ENCODE measurements at regions not wholly inside any gene's neighbourhood (a gene's known extent, or its start where the extent isn't known, plus 50 kb on each side); places are given as distances from the start of the nearest gene placed in this dataset.

GRCh38 chr13:95440441-95441088, 112.0 kb upstream of the CLDN10 start:
- ATAC-seq (ENCODE audit: low read depth) (no peak), DNase-seq (ENCODE audit: low spot score) (no peak)
- peaks cover 2% of the 10 kb centered on the region for H3K27me3 ChIP-seq (ENCODE audit: insufficient read depth, poor library complexity, severe bottlenecking)
- no peaks in the 10 kb centered on the region for H3K4me1 ChIP-seq (ENCODE audit: insufficient read depth, poor library complexity, severe bottlenecking)
- TF ChIP-seq CTCF (IDR thresholded peaks at IDR 0.05; ENCODE audit: poor library complexity, severe bottlenecking) = no peak
- H3K9me3 ChIP-seq (ENCODE audit: severe bottlenecking) = no peaks in the 10 kb centered on the region
- no peaks in the 10 kb centered on the region for H3K36me3 ChIP-seq (ENCODE audit: low read depth)
- H3K4me3 ChIP-seq (ENCODE audit: severe bottlenecking) = no peak overlapping the region
- no peak overlapping the region for H3K27ac ChIP-seq (ENCODE audit: poor library complexity, severe bottlenecking)

GRCh38 chr13:95441326-95441725, 111.2 kb upstream of the CLDN10 start:
- TF ChIP-seq CTCF (IDR thresholded peaks at IDR 0.05; ENCODE audit: poor library complexity, severe bottlenecking) = no peak
- Histone ChIP-seq H3K9me3 (ENCODE audit: severe bottlenecking) (no peaks in the 10 kb centered on the region), H3K27me3 (ENCODE audit: insufficient read depth, poor library complexity, severe bottlenecking) (peaks cover 2% of the 10 kb centered on the region), H3K4me1 (ENCODE audit: insufficient read depth, poor library complexity, severe bottlenecking) (no peaks in the 10 kb centered on the region), H3K4me3 (ENCODE audit: severe bottlenecking) (no peak overlapping the region), H3K36me3 (ENCODE audit: low read depth) (no peaks in the 10 kb centered on the region), H3K27ac (ENCODE audit: poor library complexity, severe bottlenecking) (no peak overlapping the region)
- DNase-seq (ENCODE audit: low spot score) (no peak), ATAC-seq (ENCODE audit: low read depth) (no peak)

GRCh38 chr13:95444006-95444730, 108.4 kb upstream of the CLDN10 start:
- Histone ChIP-seq H3K4me1 (ENCODE audit: insufficient read depth, poor library complexity, severe bottlenecking) (no peaks in the 10 kb centered on the region), H3K36me3 (ENCODE audit: low read depth) (no peaks in the 10 kb centered on the region), H3K27me3 (ENCODE audit: insufficient read depth, poor library complexity, severe bottlenecking) (peaks cover 2% of the 10 kb centered on the region), H3K27ac (ENCODE audit: poor library complexity, severe bottlenecking) (no peak overlapping the region), H3K4me3 (ENCODE audit: severe bottlenecking) (no peak overlapping the region), H3K9me3 (ENCODE audit: severe bottlenecking) (no peaks in the 10 kb centered on the region)
- ATAC-seq (ENCODE audit: low read depth) (no peak), DNase-seq (ENCODE audit: low spot score) (no peak)
- no peak for TF ChIP-seq CTCF (IDR thresholded peaks at IDR 0.05; ENCODE audit: poor library complexity, severe bottlenecking)

GRCh38 chr13:95445131-95445530, 107.4 kb upstream of the CLDN10 start:
- H3K4me1 ChIP-seq (ENCODE audit: insufficient read depth, poor library complexity, severe bottlenecking) = no peaks in the 10 kb centered on the region
- ATAC-seq (ENCODE audit: low read depth) (no peak), DNase-seq (ENCODE audit: low spot score) (no peak)
- no peak overlapping the region for H3K27ac ChIP-seq (ENCODE audit: poor library complexity, severe bottlenecking)
- peaks cover 2% of the 10 kb centered on the region for H3K27me3 ChIP-seq (ENCODE audit: insufficient read depth, poor library complexity, severe bottlenecking)
- H3K36me3 ChIP-seq (ENCODE audit: low read depth) = no peaks in the 10 kb centered on the region
- TF ChIP-seq CTCF (IDR thresholded peaks at IDR 0.05; ENCODE audit: poor library complexity, severe bottlenecking) = no peak
- H3K4me3 ChIP-seq (ENCODE audit: severe bottlenecking) = no peak overlapping the region
- H3K9me3 ChIP-seq (ENCODE audit: severe bottlenecking) = no peaks in the 10 kb centered on the region

GRCh38 chr13:95447814-95448213, 104.7 kb upstream of the CLDN10 start:
- Histone ChIP-seq H3K27ac (ENCODE audit: poor library complexity, severe bottlenecking) (no peak overlapping the region), H3K27me3 (ENCODE audit: insufficient read depth, poor library complexity, severe bottlenecking) (no peaks in the 10 kb centered on the region), H3K4me1 (ENCODE audit: insufficient read depth, poor library complexity, severe bottlenecking) (no peaks in the 10 kb centered on the region), H3K9me3 (ENCODE audit: severe bottlenecking) (no peaks in the 10 kb centered on the region), H3K36me3 (ENCODE audit: low read depth) (no peaks in the 10 kb centered on the region), H3K4me3 (ENCODE audit: severe bottlenecking) (no peak overlapping the region)
- ATAC-seq (ENCODE audit: low read depth) (no peak), DNase-seq (ENCODE audit: low spot score) (no peak)
- TF ChIP-seq CTCF (IDR thresholded peaks at IDR 0.05; ENCODE audit: poor library complexity, severe bottlenecking) = no peak

Measured in RWPE2 (cell line).